GM21381 (cell line): ENCODE measurements at regions not wholly inside any gene's neighbourhood (a gene's known extent, or its start where the extent isn't known, plus 50 kb on each side); places are given as distances from the start of the nearest gene placed in this dataset.

Source experiments
- ATAC-seq: cut with Tn5 transposase; IDR thresholded peaks from one replicate; pipeline ENCODE4 v1.9.1; 2021; ENCODE audit warnings: mild to moderate bottlenecking, moderate library complexity; ENCODE audit not compliant: unreplicated experiment

- ATAC-seq = no peak
These were observed 734.5 kb downstream of the PTPRU start for GRCh38 chr1:29970747-29971325.

GRCh38 chr1:29969576-29969975 lies 733.3 kb downstream of the PTPRU start:
- no peak for ATAC-seq

GRCh38 chr1:29967261-29967660 lies 730.9 kb downstream of the PTPRU start:
- ATAC-seq = no peak

- no peak for ATAC-seq
These were observed 730.3 kb downstream of the PTPRU start for GRCh38 chr1:29966526-29967045.

- no peak for ATAC-seq
These were observed 728.6 kb downstream of the PTPRU start for GRCh38 chr1:29964718-29965533.

- no peak for ATAC-seq
These were observed 727.6 kb downstream of the PTPRU start for GRCh38 chr1:29963946-29964345.

GRCh38 chr1:29962831-29963247 lies 726.5 kb downstream of the PTPRU start:
- ATAC-seq = no peak

- ATAC-seq = no peak
These were observed 726.0 kb downstream of the PTPRU start for GRCh38 chr1:29962336-29962735.

- no peak for ATAC-seq
These were observed 725.2 kb downstream of the PTPRU start for GRCh38 chr1:29961293-29962059.

- ATAC-seq = no peak
These were observed 724.6 kb downstream of the PTPRU start for GRCh38 chr1:29960876-29961275.

GRCh38 chr1:29960156-29960755 lies 723.9 kb downstream of the PTPRU start:
- ATAC-seq = no peak

GRCh38 chr1:29959356-29959755 lies 723.0 kb downstream of the PTPRU start:
- no peak for ATAC-seq

GRCh38 chr1:29958271-29958670 lies 721.9 kb downstream of the PTPRU start:
- ATAC-seq = no peak

GRCh38 chr1:29956349-29957030 lies 720.2 kb downstream of the PTPRU start:
- ATAC-seq = no peak

GRCh38 chr1:29954591-29954990 lies 718.3 kb downstream of the PTPRU start:
- no peak for ATAC-seq

- no peak for ATAC-seq
These were observed 717.6 kb downstream of the PTPRU start for GRCh38 chr1:29953961-29954360.

- no peak for ATAC-seq
These were observed 713.4 kb downstream of the PTPRU start for GRCh38 chr1:29949676-29950075.

- no peak for ATAC-seq
These were observed 712.3 kb downstream of the PTPRU start for GRCh38 chr1:29948581-29948980.

GRCh38 chr1:29946057-29946456 lies 709.7 kb downstream of the PTPRU start:
- ATAC-seq = no peak

GRCh38 chr1:29945426-29945825 lies 709.1 kb downstream of the PTPRU start:
- no peak for ATAC-seq
